Left lung (tissue), 4 donors: ENCODE measurements at regions not wholly inside any gene's neighbourhood (a gene's known extent, or its start where the extent isn't known, plus 50 kb on each side); places are given as distances from the start of the nearest gene placed in this dataset.
A peak's percentile ranks its signal among the peaks of the same experiment; 100 is the strongest.
"Not testable (repeated sequence)": the region's sequence is repeated elsewhere in the genome, so short reads cannot be mapped to it uniquely, and the experiment has no call there.

Experiments
- ATAC-seq: fragments of 200-7000 bp; cut with Tn5 transposase; one replicate; pipeline ENCODE4 v1.9.1; 2020; ENCODE audit warnings: moderate library complexity
- DNase-seq, 4 donors: peaks; one replicate each; pipeline ENCODE4 v3.0.0-alpha.2; 2013 to 2020
- H3K27ac ChIP-seq, 2 donors: fragments of 200-600 bp; sonication (generic) in 1 of 2; one replicate each; pipeline versions ENCODE4 v1.5.0 to v1.8.0; 2020 to 2021
- H3K27me3 ChIP-seq, 2 donors: fragments of 200-600 bp; sonication (generic) in 1 of 2; one replicate each; pipeline versions ENCODE4 v1.5.0 to v1.8.0; 2020 to 2021
- H3K36me3 ChIP-seq, 2 donors: fragments of 200-600 bp; sonication (generic) in 1 of 2; one replicate each; pipeline versions ENCODE4 v1.5.0 to v1.8.0; 2020 to 2021
- H3K4me1 ChIP-seq, 2 donors: fragments of 200-600 bp; one replicate each; pipeline ENCODE4 v1.8.0; 2021
- H3K4me3 ChIP-seq, 2 donors: fragments of 200-600 bp; sonication (generic) in 1 of 2; one replicate each; pipeline versions ENCODE4 v1.5.0 to v1.8.0; 2020 to 2021; ENCODE audit warnings: mild to moderate bottlenecking in 1 of 2
- H3K9me3 ChIP-seq, 2 donors: fragments of 200-600 bp; sonication (generic) in 1 of 2; one replicate each; pipeline versions ENCODE4 v1.5.0 to v1.8.0; 2020 to 2021
- intact Hi-C, 2 donors: fragments of 100-400 bp; cut with DNase I; formaldehyde crosslinking; loops; one replicate each; pipeline versions ENCODE4 v1.11.2 to v1.14.2; 2022
- TF ChIP-seq, protein P1 (sequence below), 2 donors: fragments of 200-600 bp; sonication (generic) in 1 of 2; IDR thresholded peaks; one replicate each; pipeline versions ENCODE4 v1.5.0 to v1.8.0; 2021; ENCODE audit warnings: antibody characterized with exemption in 2 of 2
- donor health status: DM: no; HTN: yes; CAD: no.
- donor health status: DM: no; HTN: no; CAD: no.

DNA sequence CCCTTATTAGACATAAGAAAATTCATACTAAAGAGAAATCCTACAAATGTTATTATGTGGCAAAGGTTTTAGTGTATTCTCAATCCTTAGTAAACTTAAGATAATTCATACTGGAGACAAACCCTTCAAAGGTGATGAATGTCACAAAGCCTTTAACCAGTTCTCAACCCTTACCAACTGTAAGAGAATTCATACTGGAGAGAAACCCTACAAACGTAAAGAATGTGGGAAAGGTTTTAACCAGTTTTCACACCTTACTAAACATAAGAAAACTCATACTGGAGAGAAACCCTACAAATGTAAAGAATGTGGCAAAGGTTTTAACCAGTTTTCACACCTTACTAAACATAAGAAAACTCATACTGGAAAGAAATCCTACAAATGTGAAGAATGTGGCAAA lies 93.2 kb downstream of the ZNF680 start:
- Histone ChIP-seq H3K4me1 (no peaks in the 10 kb centered on the region), H3K9me3 (peaks cover 0 to 84% of the 10 kb centered on the region in 2 donors), H3K4me3 (no peak overlapping the region), H3K27ac (no peak overlapping the region), H3K27me3 (no peaks in the 10 kb centered on the region), H3K36me3 (no peaks in the 10 kb centered on the region)
- no peak for DNase-seq
- TF ChIP-seq, protein P1, sequence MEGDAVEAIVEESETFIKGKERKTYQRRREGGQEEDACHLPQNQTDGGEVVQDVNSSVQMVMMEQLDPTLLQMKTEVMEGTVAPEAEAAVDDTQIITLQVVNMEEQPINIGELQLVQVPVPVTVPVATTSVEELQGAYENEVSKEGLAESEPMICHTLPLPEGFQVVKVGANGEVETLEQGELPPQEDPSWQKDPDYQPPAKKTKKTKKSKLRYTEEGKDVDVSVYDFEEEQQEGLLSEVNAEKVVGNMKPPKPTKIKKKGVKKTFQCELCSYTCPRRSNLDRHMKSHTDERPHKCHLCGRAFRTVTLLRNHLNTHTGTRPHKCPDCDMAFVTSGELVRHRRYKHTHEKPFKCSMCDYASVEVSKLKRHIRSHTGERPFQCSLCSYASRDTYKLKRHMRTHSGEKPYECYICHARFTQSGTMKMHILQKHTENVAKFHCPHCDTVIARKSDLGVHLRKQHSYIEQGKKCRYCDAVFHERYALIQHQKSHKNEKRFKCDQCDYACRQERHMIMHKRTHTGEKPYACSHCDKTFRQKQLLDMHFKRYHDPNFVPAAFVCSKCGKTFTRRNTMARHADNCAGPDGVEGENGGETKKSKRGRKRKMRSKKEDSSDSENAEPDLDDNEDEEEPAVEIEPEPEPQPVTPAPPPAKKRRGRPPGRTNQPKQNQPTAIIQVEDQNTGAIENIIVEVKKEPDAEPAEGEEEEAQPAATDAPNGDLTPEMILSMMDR (IDR thresholded peaks at IDR 0.05), result no peak
- intact Hi-C loops, result no loop called here
- no peak for ATAC-seq

DNA sequence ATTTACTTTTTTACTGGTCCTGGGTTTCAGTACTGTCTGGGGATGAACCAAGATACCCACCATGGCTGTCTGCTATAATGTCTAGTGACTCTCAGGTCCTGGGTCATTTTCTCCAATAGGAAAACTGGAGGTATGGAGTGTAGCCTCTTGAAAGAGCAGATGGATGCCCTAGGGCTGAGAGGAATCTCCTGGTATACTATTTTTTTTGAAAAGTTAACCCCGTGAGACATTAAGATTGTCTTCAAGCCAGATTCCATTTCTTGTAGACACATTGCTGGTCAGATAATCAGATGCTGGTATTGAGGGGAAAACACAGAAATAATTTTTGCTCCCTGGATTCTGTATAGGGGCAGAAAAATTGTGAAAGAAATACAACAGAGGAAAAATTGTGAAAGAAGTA lies 97.3 kb downstream of the ZNF680 start:
- intact Hi-C loops, result no loop called here
- H3K27ac ChIP-seq, result no peak overlapping the region
- no peaks in the 10 kb centered on the region for H3K4me1 ChIP-seq
- H3K9me3 ChIP-seq, result peaks cover 0 to 65% of the 10 kb centered on the region in 2 donors
- ATAC-seq, result no peak
- no peaks in the 10 kb centered on the region for H3K36me3 ChIP-seq
- no peaks in the 10 kb centered on the region for H3K27me3 ChIP-seq
- no peak for DNase-seq
- TF ChIP-seq, protein P1 (IDR thresholded peaks at IDR 0.05), result no peak
- H3K4me3 ChIP-seq, result no peak overlapping the region

DNA sequence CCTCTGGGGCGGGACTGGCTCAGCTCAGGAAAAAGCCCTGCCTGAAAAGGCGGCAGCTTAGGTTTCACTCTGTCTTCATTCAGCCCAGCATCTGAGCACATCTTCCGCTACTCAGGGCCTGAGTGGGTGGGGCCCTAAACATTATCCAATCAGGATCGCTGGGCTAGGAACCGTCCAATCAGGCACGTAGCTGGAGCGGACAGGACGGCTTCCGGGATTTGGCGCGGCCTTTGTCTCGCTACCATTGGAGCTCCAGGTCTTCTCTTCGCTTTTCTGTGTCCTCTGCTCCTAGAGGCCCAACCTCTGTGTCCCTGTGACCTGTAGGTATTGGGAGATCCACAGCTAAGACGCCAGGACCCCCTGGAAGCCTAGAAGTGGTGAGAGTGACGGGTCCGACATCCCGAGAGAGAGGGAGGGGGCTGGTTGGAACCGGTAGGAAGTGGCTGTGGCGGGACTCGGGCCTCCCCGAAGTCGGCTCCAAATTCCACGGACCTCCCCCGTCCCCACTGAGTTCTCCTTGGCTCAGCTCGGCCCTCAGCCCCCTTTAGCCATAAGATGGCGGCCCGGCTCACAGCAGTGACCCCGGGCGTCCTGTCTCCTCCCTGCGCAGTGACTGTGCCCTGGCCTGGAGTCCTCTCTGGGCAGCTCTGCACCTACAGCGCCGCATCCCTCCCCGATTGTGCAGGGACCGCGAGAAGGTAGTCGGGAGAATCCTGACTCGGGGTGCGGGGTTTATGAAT lies 99.1 kb downstream of the ZNF680 start:
- Histone ChIP-seq H3K9me3 (peaks cover 0 to 52% of the 10 kb centered on the region in 2 donors), H3K27me3 (no peaks in the 10 kb centered on the region), H3K27ac (no peak overlapping the region), H3K36me3 (no peaks in the 10 kb centered on the region), H3K4me3 (peak overlapping the region; percentile 28 to 41), H3K4me1 (no peaks in the 10 kb centered on the region)
- intact Hi-C loops, result no loop called here
- TF ChIP-seq, protein P1 (IDR thresholded peaks at IDR 0.05), result no peak
- ATAC-seq (peak; percentile 83), DNase-seq (peak in 2 of 4 donors; percentile 16 to 49)

DNA sequence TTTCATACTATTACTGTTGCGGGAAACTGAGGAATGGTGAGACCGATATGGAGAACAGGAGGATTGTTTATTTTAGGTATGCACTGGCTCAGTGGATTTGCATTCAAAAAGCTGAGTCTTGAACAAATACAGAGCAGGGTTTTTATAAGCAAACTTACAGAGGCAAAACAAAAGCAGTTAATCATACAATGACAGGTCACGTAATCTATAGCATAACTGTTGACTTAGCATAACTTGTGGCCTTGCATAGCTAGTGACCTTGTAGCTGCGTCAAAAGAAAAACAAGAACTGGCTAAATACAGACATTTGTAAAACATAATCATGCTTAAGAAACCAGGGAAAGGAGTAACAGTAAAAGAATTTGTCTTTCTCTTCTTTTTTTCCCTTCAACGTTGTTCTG lies 103.0 kb downstream of the ZNF680 start:
- H3K27ac ChIP-seq, H3K36me3 ChIP-seq, H3K4me1 ChIP-seq, H3K4me3 ChIP-seq, H3K27me3 ChIP-seq, DNase-seq, intact Hi-C loops, ATAC-seq: not testable (repeated sequence)
- H3K9me3 ChIP-seq, result peaks cover 0 to 18% of the 10 kb centered on the region in 2 donors

DNA sequence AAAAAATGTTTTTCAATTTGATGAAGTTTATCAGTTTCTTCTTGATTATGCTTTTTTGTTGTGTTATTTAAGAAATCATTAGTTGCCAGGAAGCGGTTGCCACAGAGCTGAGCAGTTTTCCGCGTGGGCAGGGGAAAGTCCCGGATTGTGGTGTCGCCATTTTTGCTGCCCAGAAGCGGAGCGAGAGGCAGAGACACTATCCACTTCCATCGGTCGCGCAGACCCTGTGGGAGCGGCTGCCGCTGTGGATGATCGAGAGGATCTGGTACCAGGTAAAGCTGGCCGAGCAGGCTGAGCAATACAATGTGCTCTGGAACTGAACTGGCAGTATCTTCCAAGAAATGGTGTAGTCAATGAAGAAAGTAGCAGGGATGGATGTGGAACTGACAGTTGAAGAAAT lies 119.8 kb downstream of the ZNF736 start:
- ATAC-seq, result no peak
- H3K9me3 ChIP-seq, result peaks cover 0 to 45% of the 10 kb centered on the region in 2 donors
- DNase-seq, result no peak
- H3K4me1 ChIP-seq, result no peaks in the 10 kb centered on the region
- H3K27ac ChIP-seq, result no peak overlapping the region
- no peaks in the 10 kb centered on the region for H3K27me3 ChIP-seq
- intact Hi-C loops, result no loop called here
- no peaks in the 10 kb centered on the region for H3K36me3 ChIP-seq
- no peak overlapping the region for H3K4me3 ChIP-seq
- TF ChIP-seq, protein P1 (IDR thresholded peaks at IDR 0.05), result no peak

DNA sequence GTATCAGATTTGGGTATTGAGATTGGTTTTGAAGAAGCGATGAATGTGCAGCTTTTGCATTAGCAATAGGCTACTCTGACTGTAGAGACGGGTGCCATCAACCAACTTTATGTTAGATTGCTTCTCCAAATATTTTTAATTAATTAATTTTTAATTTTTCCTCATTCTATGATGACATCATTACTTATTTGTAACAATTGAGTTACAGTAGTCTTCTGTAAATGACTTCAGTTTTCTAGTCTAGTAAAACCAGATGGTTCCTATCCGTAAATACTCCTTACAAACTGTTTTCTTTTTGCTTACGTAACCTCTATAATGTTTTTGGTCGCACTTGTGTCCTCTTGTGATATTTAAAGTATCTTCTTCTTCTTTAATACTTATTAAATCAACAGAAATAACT lies 118.1 kb downstream of the ZNF736 start:
- H3K4me3 ChIP-seq, result no peak overlapping the region
- H3K27ac ChIP-seq, result no peak overlapping the region
- DNase-seq (no peak), ATAC-seq (no peak)
- H3K9me3 ChIP-seq, result peaks cover 0 to 48% of the 10 kb centered on the region in 2 donors
- TF ChIP-seq, protein P1 (IDR thresholded peaks at IDR 0.05), result no peak
- no peaks in the 10 kb centered on the region for H3K4me1 ChIP-seq
- H3K27me3 ChIP-seq, result no peaks in the 10 kb centered on the region
- H3K36me3 ChIP-seq, result no peaks in the 10 kb centered on the region
- intact Hi-C loops, result no loop called here
